ENCODE measurements at regions not wholly inside any gene's neighbourhood (a gene's known extent, or its start where the extent isn't known, plus 50 kb on each side); places are given as distances from the start of the nearest gene placed in this dataset.

- Histone ChIP-seq H3K27me3 (ENCODE audit: control insufficient read depth in 2 of 2, insufficient read depth in 2 of 2, low read length in 2 of 2) (no peaks in the 10 kb centered on the region), H3K36me3 (ENCODE audit: control insufficient read depth, insufficient read depth, low read length) (no peaks in the 10 kb centered on the region), H3K9me3 (replicated peaks; ENCODE audit: control insufficient read depth, insufficient read depth, low read depth, low read length) (no peaks in the 10 kb centered on the region), H3K4me3 (no peak overlapping the region), H3K4me2 (ENCODE audit: insufficient read depth, low read length) (no peak overlapping the region), H3K27ac (ENCODE audit: extremely low read depth, low read depth, low read length) (no peak overlapping the region), H4K20me1 (replicated peaks; ENCODE audit: control insufficient read depth, insufficient read depth, low read length) (no peaks in the 10 kb centered on the region), H3K9ac (ENCODE audit: insufficient read depth in 1 of 2, low read depth in 2 of 2, low read length in 2 of 2) (no peak overlapping the region), H3K79me2 (ENCODE audit: control insufficient read depth, insufficient read depth, low read length) (no peaks in the 10 kb centered on the region), H3K9me1 (ENCODE audit: control insufficient read depth, insufficient read depth, low read length) (no peaks in the 10 kb centered on the region), H3K4me1 (replicated peaks in 1 of 2; ENCODE audit: control insufficient read depth in 2 of 2, insufficient read depth in 2 of 2, low read length in 2 of 2) (no peaks in the 10 kb centered on the region), H2AFZ (ENCODE audit: low read depth, low read length) (no peak overlapping the region)
- CTCF ChIA-PET (ENCODE audit: low intra/inter-chr PET ratio), result no interaction called here
- TF ChIP-seq TFE3 (CRISPR knock-in tag; IDR thresholded peaks at IDR 0.05) (peak; percentile 93), ZNF444 (CRISPR knock-in tag; IDR thresholded peaks at IDR 0.05) (no peak), ZNF395 (CRISPR knock-in tag; IDR thresholded peaks at IDR 0.05) (no peak)
- in situ Hi-C loops (cut with MboI), result no loop called here
- ATAC-seq (no peak), FAIRE-seq (no peak), DNase-seq (ENCODE audit: extremely low read depth in 1 of 4, low spot score in 3 of 4) (no peak)
- 0% methylated on average over 2 of the region's 2 CpGs for WGBS (ENCODE audit: insufficient coverage, low coverage, missing lambda C conversion rate)
- intact Hi-C loops (cut with micrococcal nuclease), result no loop called here
- POLR2A ChIA-PET, result no interaction called here
- no TSS peak for BruUV-seq (replicated peaks)
These were observed 680.7 kb upstream of the ID4 start for GRCh38 chr6:19156443-19156842.

- FAIRE-seq (no peak), ATAC-seq (no peak), DNase-seq (ENCODE audit: extremely low read depth in 1 of 4, low spot score in 3 of 4) (no peak)
- Histone ChIP-seq H2AFZ (ENCODE audit: low read depth, low read length) (no peak overlapping the region), H3K79me2 (ENCODE audit: control insufficient read depth, insufficient read depth, low read length) (no peaks in the 10 kb centered on the region), H3K4me2 (ENCODE audit: insufficient read depth, low read length) (no peak overlapping the region), H3K9me3 (replicated peaks; ENCODE audit: control insufficient read depth, insufficient read depth, low read depth, low read length) (no peaks in the 10 kb centered on the region), H3K27ac (ENCODE audit: extremely low read depth, low read depth, low read length) (no peak overlapping the region), H3K36me3 (ENCODE audit: control insufficient read depth, insufficient read depth, low read length) (no peaks in the 10 kb centered on the region), H3K9me1 (ENCODE audit: control insufficient read depth, insufficient read depth, low read length) (no peaks in the 10 kb centered on the region), H3K27me3 (ENCODE audit: control insufficient read depth in 2 of 2, insufficient read depth in 2 of 2, low read length in 2 of 2) (no peaks in the 10 kb centered on the region), H3K9ac (ENCODE audit: insufficient read depth in 1 of 2, low read depth in 2 of 2, low read length in 2 of 2) (no peak overlapping the region), H4K20me1 (replicated peaks; ENCODE audit: control insufficient read depth, insufficient read depth, low read length) (no peaks in the 10 kb centered on the region), H3K4me1 (replicated peaks in 1 of 2; ENCODE audit: control insufficient read depth in 2 of 2, insufficient read depth in 2 of 2, low read length in 2 of 2) (no peaks in the 10 kb centered on the region), H3K4me3 (no peak overlapping the region)
- intact Hi-C loops (cut with micrococcal nuclease), result no loop called here
- POLR2A ChIA-PET, result interaction anchor here (0.6 kb wide), 1 partner anchor 1251 kb away, joined by 3 read pairs; no protein-coding TSS in a partner anchor
- in situ Hi-C loops (cut with MboI), result no loop called here
- no TSS peak for BruUV-seq (replicated peaks)
- TF ChIP-seq ZBTB26 (CRISPR knock-in tag; IDR thresholded peaks at IDR 0.05), result no peak
- TF ChIP-seq ZBTB11 (CRISPR knock-in tag; IDR thresholded peaks at IDR 0.05), result no peak
- no peak for TF ChIP-seq IRF1 (CRISPR knock-in tag; IDR thresholded peaks at IDR 0.05; ENCODE audit: borderline replicate concordance)
- no peak for TF ChIP-seq ZSCAN29 (IDR thresholded peaks at IDR 0.05)
- CTCF ChIA-PET (ENCODE audit: low intra/inter-chr PET ratio), result no interaction called here
These were observed 679.7 kb upstream of the ID4 start for GRCh38 chr6:19157486-19157885.
